Thymus (tissue), 11 donors: ENCODE measurements at regions not wholly inside any gene's neighbourhood (a gene's known extent, or its start where the extent isn't known, plus 50 kb on each side); places are given as distances from the start of the nearest gene placed in this dataset.
"Not testable (repeated sequence)": the region's sequence is repeated elsewhere in the genome, so short reads cannot be mapped to it uniquely, and the experiment has no call there.

Experiments used
- DNase-seq, 9 donors: peaks; one replicate each; pipeline ENCODE4 v3.0.0-alpha.2; 2013; ENCODE audit warnings: low spot score in 9 of 9, low read depth in 6 of 9, missing footprints in 1 of 9
- H3K27ac ChIP-seq, 2 donors: one replicate each; pipeline ENCODE4 v1.5.1; 2013; ENCODE audit warnings: control low read depth in 1 of 2, low read depth in 1 of 2, low read length in 1 of 2, mild to moderate bottlenecking in 1 of 2, moderate library complexity in 1 of 2
- H3K27me3 ChIP-seq, 2 donors: one replicate each; pipeline ENCODE4 v1.5.1; 2013; ENCODE audit warnings: low read length in 1 of 2; ENCODE audit not compliant: control insufficient read depth in 2 of 2, insufficient read depth in 1 of 2
- H3K36me3 ChIP-seq, 2 donors: one replicate each; pipeline ENCODE4 v1.5.1; 2013; ENCODE audit warnings: low read length in 1 of 2, mild to moderate bottlenecking in 1 of 2, moderate library complexity in 1 of 2; ENCODE audit not compliant: control insufficient read depth in 2 of 2, insufficient read depth in 2 of 2
- H3K4me1 ChIP-seq, 2 donors: one replicate each; pipeline ENCODE4 v1.5.1; 2013; ENCODE audit warnings: low read length in 2 of 2; ENCODE audit not compliant: control insufficient read depth in 2 of 2, insufficient read depth in 2 of 2
- H3K4me3 ChIP-seq, 2 donors: one replicate each; pipeline ENCODE4 v1.5.1; 2013; ENCODE audit warnings: low read length in 2 of 2, control low read depth in 1 of 2, mild to moderate bottlenecking in 1 of 2
- H3K9me3 ChIP-seq, 2 donors: one replicate each; pipeline ENCODE4 v1.5.1; 2013; ENCODE audit warnings: low read length in 1 of 2, mild to moderate bottlenecking in 1 of 2; ENCODE audit not compliant: control insufficient read depth in 2 of 2, insufficient read depth in 1 of 2
- WGBS: extraction: QIAGEN DNeasy Blood & Tissue Kit; methylation state at CpG from one replicate; pipeline ENCODE4 v1.1.7; 2013; 5-methylcytosine and 5-hydroxymethylcytosine counted together
- donor health status: healthy.

- Histone ChIP-seq H3K27ac (no peak overlapping the region), H3K4me3 (no peak overlapping the region), H3K36me3 (no peaks in the 10 kb centered on the region), H3K9me3 (no peaks in the 10 kb centered on the region), H3K27me3 (no peaks in the 10 kb centered on the region), H3K4me1 (no peaks in the 10 kb centered on the region)
- no peak for DNase-seq
Observed at GRCh38 chr3:163368168-163368567, 1710.1 kb downstream of the SI start.

DNA sequence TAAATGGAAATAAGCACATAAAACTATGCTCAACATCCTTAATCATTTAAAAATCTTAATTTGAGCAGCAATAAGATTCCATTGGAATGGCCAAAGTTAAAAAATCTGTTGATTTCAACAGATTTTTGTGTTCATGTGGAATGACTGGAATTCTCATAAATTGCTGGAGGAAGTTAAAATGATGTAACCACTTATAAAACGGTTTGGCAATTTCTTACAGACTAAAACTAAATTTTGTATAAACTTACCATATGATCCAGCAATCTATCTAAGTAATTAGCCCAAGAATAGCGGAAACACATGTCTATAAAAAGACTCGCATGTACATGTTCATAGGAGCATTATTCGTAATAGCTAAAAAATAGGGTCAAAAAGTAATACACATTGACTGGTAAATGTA is 1713.6 kb downstream of the SI start:
- Histone ChIP-seq H3K4me1 (no peaks in the 10 kb centered on the region), H3K27ac (no peak overlapping the region), H3K9me3 (peaks cover 0 to 3% of the 10 kb centered on the region in 2 donors), H3K36me3 (no peaks in the 10 kb centered on the region), H3K27me3 (no peaks in the 10 kb centered on the region), H3K4me3 (no peak overlapping the region)
- no peak for DNase-seq
- WGBS: 78% methylated on average over 4 of the region's 4 CpGs

DNA sequence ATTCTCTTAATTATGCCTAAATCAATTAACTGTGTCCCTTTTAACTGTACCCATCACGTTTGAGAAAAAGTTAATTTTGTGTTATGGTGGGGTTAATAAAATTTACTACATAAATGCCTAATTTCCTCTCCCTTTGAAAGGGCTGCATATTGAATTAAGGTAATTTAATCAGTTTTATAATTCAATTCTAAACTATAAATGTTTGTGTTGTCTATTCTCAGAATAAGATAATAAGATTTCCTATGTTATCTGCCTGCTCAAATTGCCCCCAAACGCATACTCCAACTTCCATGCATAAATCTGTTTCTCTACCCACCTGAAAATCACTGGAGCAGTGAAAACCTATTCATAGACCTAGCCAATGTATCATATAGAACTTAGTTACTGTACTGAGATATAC is 1716.1 kb downstream of the SI start:
- Histone ChIP-seq H3K27ac (no peak overlapping the region), H3K4me1 (no peaks in the 10 kb centered on the region), H3K27me3 (no peaks in the 10 kb centered on the region), H3K36me3 (no peaks in the 10 kb centered on the region), H3K4me3 (no peak overlapping the region), H3K9me3 (peaks cover 0 to 7% of the 10 kb centered on the region in 2 donors)
- no peak for DNase-seq
- 90% methylated on average over 2 of the region's 2 CpGs for WGBS

- WGBS: 96% methylated on average over 17 of the region's 17 CpGs
- H3K36me3 ChIP-seq, H3K4me1 ChIP-seq, H3K27ac ChIP-seq, H3K27me3 ChIP-seq, H3K4me3 ChIP-seq, DNase-seq, H3K9me3 ChIP-seq: not testable (repeated sequence)
Observed at GRCh38 chr3:163361357-163361878, 1716.9 kb downstream of the SI start.

- no peak overlapping the region for H3K4me3 ChIP-seq
- no peaks in the 10 kb centered on the region for H3K4me1 ChIP-seq
- no peaks in the 10 kb centered on the region for H3K27me3 ChIP-seq
- DNase-seq: no peak
- 90% methylated on average over 3 of the region's 3 CpGs for WGBS
- H3K27ac ChIP-seq: no peak overlapping the region
- no peaks in the 10 kb centered on the region for H3K9me3 ChIP-seq
- H3K36me3 ChIP-seq: no peaks in the 10 kb centered on the region
Observed at GRCh38 chr3:163347944-163348343, 1730.4 kb downstream of the SI start.

DNA sequence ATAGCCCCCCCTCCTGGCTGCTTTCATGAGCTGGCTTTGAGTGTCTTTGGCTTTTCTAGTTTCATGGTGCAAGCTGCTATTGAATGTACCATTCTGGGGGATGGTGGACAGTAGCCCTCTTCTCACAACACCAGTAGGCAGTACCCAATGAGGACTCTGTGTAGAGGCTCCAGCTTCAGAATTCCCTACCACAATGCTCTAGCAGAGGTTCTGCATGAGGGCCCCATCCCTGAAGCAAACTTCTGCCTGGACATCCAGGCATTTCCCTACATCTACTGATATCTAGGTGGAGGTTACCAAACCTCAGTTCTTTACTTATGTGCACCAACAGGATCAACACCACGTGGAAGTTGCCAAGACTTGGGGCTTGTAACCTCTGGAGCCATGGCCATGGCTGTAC is 1742.9 kb downstream of the SI start:
- no peaks in the 10 kb centered on the region for H3K4me1 ChIP-seq
- no peak for DNase-seq
- no peaks in the 10 kb centered on the region for H3K27me3 ChIP-seq
- 55% methylated on average over 1 of the region's 1 CpG for WGBS
- no peaks in the 10 kb centered on the region for H3K36me3 ChIP-seq
- H3K27ac ChIP-seq: no peak overlapping the region
- peaks cover 0 to 7% of the 10 kb centered on the region in 2 donors for H3K9me3 ChIP-seq
- H3K4me3 ChIP-seq: no peak overlapping the region

DNA sequence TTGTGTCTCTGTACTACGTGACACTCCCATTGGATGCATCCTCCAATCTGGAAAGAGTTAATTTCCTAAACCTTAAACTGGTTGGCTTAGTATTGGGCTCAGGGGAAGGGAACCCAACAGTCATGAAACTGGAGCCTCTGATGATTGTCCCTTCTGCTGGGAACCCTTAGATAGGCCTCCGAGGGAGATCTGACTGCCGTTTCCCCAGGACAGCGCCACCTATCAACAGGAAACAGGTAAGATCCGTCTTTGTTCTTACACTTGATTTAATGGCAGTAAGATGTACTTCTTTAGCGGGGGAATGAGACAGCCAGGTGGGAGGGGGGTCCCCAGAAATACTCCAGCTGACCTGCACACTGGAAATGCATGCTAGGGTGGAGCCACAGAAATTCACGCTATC is 1749.6 kb downstream of the SI start:
- Histone ChIP-seq H3K4me1 (no peaks in the 10 kb centered on the region), H3K27ac (no peak overlapping the region), H3K36me3 (no peaks in the 10 kb centered on the region), H3K9me3 (peaks cover 0 to 11% of the 10 kb centered on the region in 2 donors), H3K4me3 (no peak overlapping the region), H3K27me3 (no peaks in the 10 kb centered on the region)
- no peak for DNase-seq
- WGBS: 83% methylated on average over 7 of the region's 7 CpGs

GRCh38 chr3:163327086-163327485 is 1751.2 kb downstream of the SI start:
- H3K4me3 ChIP-seq: no peak overlapping the region
- 65% methylated on average over 2 of the region's 2 CpGs for WGBS
- H3K4me1 ChIP-seq: no peaks in the 10 kb centered on the region
- H3K36me3 ChIP-seq: no peaks in the 10 kb centered on the region
- H3K27ac ChIP-seq: no peak overlapping the region
- H3K27me3 ChIP-seq: no peaks in the 10 kb centered on the region
- H3K9me3 ChIP-seq: peaks cover 0 to 11% of the 10 kb centered on the region in 2 donors
- no peak for DNase-seq

DNA sequence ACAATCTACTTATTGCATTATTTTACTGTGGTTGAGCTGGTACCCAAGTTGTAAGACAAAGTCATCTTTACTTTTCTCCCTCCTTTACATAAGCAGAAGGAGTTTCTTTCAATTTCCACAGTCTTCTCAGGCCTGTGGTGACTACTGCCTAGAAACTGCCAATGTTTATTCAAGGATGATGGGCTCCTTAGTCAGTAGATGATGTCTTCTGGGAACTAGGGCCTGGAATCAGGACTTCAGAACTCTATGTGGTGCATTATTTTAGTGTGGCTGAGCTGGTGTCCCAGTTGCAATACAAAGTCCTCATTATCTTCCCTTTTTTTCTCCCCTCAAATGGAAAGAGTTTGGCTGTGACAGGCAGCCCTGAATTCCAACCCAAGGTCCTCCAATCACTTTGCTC is 1762.5 kb downstream of the SI start:
- no peak overlapping the region for H3K4me3 ChIP-seq
- peaks cover 0 to 3% of the 10 kb centered on the region in 2 donors for H3K9me3 ChIP-seq
- no peaks in the 10 kb centered on the region for H3K36me3 ChIP-seq
- no peaks in the 10 kb centered on the region for H3K27me3 ChIP-seq
- no peak overlapping the region for H3K27ac ChIP-seq
- DNase-seq: no peak
- no peaks in the 10 kb centered on the region for H3K4me1 ChIP-seq

- H3K27ac ChIP-seq: no peak overlapping the region
- WGBS: 98% methylated on average over 2 of the region's 2 CpGs
- H3K36me3 ChIP-seq: no peaks in the 10 kb centered on the region
- H3K4me3 ChIP-seq: no peak overlapping the region
- H3K4me1 ChIP-seq: no peaks in the 10 kb centered on the region
- H3K27me3 ChIP-seq: no peaks in the 10 kb centered on the region
- H3K9me3 ChIP-seq: peaks cover 0 to 17% of the 10 kb centered on the region in 2 donors
- no peak for DNase-seq
Observed at GRCh38 chr3:163306405-163306804, 1771.9 kb downstream of the SI start.
